ENCODE measurements at regions not wholly inside any gene's neighbourhood (a gene's known extent, or its start where the extent isn't known, plus 50 kb on each side); places are given as distances from the start of the nearest gene placed in this dataset.
"Not testable (repeated sequence)": the region's sequence is repeated elsewhere in the genome, so short reads cannot be mapped to it uniquely, and the experiment has no call there.

DNA sequence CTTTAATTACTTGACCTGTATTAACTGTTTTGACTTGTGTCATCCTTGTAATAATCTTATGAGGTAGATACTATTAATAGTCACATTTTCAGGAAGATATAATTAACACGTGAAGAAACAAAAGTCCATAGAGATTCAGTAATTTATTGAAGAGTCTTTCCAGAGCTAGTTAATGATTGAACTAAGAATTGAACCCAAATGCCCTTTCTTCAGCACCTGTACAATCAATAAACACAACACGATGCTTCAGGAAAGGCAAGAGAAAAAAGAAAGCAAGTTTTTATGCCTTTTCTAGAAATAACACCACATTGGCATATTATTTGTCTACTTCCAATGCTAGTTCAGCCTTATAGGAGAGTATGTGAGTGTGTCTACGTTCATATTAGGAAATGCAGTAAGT is 399.6 kb downstream of the NAF1 start:
- DNase-seq (ENCODE audit: low spot score) = no peak
- no peak overlapping the region for H3K27ac Mint-ChIP-seq (ENCODE audit: unreplicated experiment)
- H3K9me3 Mint-ChIP-seq (ENCODE audit: unreplicated experiment) = no peaks in the 10 kb centered on the region
- H3K36me3 Mint-ChIP-seq (ENCODE audit: low read depth, unreplicated experiment) = no peaks in the 10 kb centered on the region
- no peak overlapping the region for H3K4me3 Mint-ChIP-seq (ENCODE audit: unreplicated experiment)
- H3K27me3 Mint-ChIP-seq (ENCODE audit: unreplicated experiment) = no peaks in the 10 kb centered on the region
- H3K4me1 Mint-ChIP-seq (ENCODE audit: unreplicated experiment) = no peaks in the 10 kb centered on the region
- TF ChIP-seq, protein P1, sequence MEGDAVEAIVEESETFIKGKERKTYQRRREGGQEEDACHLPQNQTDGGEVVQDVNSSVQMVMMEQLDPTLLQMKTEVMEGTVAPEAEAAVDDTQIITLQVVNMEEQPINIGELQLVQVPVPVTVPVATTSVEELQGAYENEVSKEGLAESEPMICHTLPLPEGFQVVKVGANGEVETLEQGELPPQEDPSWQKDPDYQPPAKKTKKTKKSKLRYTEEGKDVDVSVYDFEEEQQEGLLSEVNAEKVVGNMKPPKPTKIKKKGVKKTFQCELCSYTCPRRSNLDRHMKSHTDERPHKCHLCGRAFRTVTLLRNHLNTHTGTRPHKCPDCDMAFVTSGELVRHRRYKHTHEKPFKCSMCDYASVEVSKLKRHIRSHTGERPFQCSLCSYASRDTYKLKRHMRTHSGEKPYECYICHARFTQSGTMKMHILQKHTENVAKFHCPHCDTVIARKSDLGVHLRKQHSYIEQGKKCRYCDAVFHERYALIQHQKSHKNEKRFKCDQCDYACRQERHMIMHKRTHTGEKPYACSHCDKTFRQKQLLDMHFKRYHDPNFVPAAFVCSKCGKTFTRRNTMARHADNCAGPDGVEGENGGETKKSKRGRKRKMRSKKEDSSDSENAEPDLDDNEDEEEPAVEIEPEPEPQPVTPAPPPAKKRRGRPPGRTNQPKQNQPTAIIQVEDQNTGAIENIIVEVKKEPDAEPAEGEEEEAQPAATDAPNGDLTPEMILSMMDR (IDR thresholded peaks at IDR 0.05; ENCODE audit: unreplicated experiment) = no peak

DNA sequence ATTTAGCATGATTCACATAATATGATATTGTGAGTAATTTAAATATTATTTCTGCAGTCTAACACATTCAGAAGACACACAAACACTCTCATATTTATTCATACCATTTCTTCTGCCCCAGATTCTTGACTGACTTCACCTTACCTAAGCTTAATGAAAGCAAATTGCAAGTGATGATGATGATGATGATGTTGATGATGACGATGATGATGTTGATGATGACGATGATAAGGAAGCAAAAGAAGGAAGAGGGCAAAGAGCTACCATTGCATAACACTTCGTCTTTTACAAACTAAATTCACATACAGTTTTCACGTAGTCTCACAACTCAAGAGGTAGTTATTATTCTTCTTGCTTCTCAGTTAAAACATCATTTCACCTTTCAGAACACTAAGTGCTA is 404.7 kb downstream of the NAF1 start:
- no peaks in the 10 kb centered on the region for H3K27me3 Mint-ChIP-seq (ENCODE audit: unreplicated experiment)
- H3K4me1 Mint-ChIP-seq (ENCODE audit: unreplicated experiment) = peaks cover 3% of the 10 kb centered on the region
- no peak for DNase-seq (ENCODE audit: low spot score)
- no peak overlapping the region for H3K27ac Mint-ChIP-seq (ENCODE audit: unreplicated experiment)
- H3K4me3 Mint-ChIP-seq (ENCODE audit: unreplicated experiment) = no peak overlapping the region
- no peaks in the 10 kb centered on the region for H3K9me3 Mint-ChIP-seq (ENCODE audit: unreplicated experiment)
- TF ChIP-seq, protein P1 (IDR thresholded peaks at IDR 0.05; ENCODE audit: unreplicated experiment) = no peak
- H3K36me3 Mint-ChIP-seq (ENCODE audit: low read depth, unreplicated experiment) = no peaks in the 10 kb centered on the region

DNA sequence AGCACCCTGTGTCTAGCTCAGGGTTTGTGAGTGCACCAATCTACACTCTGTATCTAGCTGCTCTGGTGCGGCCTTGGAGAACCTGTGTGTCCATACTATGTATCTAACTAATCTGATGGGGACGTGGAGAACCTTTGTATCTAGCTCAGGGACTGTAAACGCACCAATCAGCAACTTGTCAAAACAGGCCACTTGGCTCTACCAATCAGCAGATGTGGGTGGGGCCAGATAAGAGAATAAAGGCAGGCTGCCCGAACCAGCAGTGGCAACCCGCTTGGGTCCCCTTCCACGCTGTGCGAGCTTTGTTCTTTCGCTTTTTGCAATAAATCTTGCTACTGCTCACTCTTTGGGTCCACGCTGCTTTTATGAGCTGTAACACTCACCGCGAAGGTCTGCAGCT is 426.5 kb downstream of the NAF1 start:
- H3K9me3 Mint-ChIP-seq (ENCODE audit: unreplicated experiment); H3K36me3 Mint-ChIP-seq (ENCODE audit: low read depth, unreplicated experiment); H3K27ac Mint-ChIP-seq (ENCODE audit: unreplicated experiment); H3K27me3 Mint-ChIP-seq (ENCODE audit: unreplicated experiment); DNase-seq (ENCODE audit: low spot score); H3K4me3 Mint-ChIP-seq (ENCODE audit: unreplicated experiment); H3K4me1 Mint-ChIP-seq (ENCODE audit: unreplicated experiment): not testable (repeated sequence)

DNA sequence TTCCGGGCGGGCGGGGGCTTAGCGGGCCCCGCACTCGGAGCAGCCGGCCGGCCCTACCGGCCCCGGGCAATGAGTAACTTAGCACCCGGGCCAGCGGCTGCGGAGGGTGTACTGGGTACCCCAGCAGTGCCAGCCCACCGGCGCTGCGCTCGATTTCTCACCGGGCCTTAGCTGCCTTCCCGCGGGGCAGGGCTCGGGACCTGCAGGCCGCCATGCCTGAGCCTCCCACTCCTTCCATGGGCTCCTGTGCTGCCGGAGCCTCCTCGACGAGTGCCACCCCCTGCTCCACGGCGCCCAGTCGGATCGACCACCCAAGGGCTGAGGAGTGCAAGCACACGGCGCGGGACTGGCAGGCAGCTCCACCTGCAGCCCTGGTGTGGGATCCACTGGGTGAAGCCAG is 427.1 kb downstream of the NAF1 start:
- not testable (repeated sequence) for H3K9me3 Mint-ChIP-seq (ENCODE audit: unreplicated experiment); H3K4me3 Mint-ChIP-seq (ENCODE audit: unreplicated experiment); H3K36me3 Mint-ChIP-seq (ENCODE audit: low read depth, unreplicated experiment); H3K27me3 Mint-ChIP-seq (ENCODE audit: unreplicated experiment); DNase-seq (ENCODE audit: low spot score); H3K4me1 Mint-ChIP-seq (ENCODE audit: unreplicated experiment); H3K27ac Mint-ChIP-seq (ENCODE audit: unreplicated experiment)

DNA sequence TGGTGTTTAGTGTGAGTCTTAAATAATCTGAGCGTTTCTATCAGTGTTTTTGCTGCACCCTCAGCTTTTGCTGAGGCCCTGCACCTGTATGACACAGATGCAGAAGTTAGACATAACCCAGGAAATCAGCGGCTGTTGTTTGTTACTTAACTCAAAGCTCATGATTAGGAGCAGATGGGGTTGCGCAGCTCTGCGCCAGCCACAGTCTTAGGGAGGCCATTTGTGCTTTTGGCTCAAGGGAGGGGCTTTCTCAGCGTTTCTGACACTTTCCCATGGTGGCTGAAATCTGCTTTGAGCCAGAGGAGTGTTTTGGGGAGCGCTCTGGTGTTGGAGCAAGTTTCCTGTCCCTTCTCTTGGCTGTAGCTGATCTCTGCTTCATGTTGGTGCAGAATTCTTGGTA is 433.8 kb downstream of the NAF1 start:
- H3K9me3 Mint-ChIP-seq (ENCODE audit: unreplicated experiment) = no peaks in the 10 kb centered on the region
- H3K27ac Mint-ChIP-seq (ENCODE audit: unreplicated experiment) = no peak overlapping the region
- TF ChIP-seq, protein P1 (IDR thresholded peaks at IDR 0.05; ENCODE audit: unreplicated experiment) = no peak
- no peak overlapping the region for H3K4me3 Mint-ChIP-seq (ENCODE audit: unreplicated experiment)
- H3K4me1 Mint-ChIP-seq (ENCODE audit: unreplicated experiment) = no peaks in the 10 kb centered on the region
- DNase-seq (ENCODE audit: low spot score) = no peak
- no peaks in the 10 kb centered on the region for H3K36me3 Mint-ChIP-seq (ENCODE audit: low read depth, unreplicated experiment)
- H3K27me3 Mint-ChIP-seq (ENCODE audit: unreplicated experiment) = no peaks in the 10 kb centered on the region

DNA sequence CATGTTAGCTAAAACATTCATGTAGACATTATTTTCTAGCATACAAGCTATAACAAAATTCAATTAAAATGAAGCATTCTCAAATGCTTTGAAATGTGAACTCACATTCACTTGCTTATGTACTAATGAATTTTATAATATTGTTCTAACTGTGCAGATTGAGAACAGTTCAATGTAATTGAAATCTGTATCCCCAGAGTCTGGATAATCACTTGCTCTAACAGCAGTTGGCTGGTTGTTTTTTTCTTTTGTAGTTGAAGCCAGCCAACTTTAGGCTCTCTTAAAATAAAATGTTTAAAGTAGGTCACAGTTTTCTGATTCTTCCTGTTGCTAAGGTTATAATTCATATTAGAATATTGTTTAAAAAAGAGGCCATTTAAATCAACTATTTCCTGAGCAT is 438.9 kb downstream of the NAF1 start:
- Mint-ChIP-seq H3K4me3 (ENCODE audit: unreplicated experiment) (no peak overlapping the region), H3K27ac (ENCODE audit: unreplicated experiment) (no peak overlapping the region), H3K27me3 (ENCODE audit: unreplicated experiment) (no peaks in the 10 kb centered on the region), H3K9me3 (ENCODE audit: unreplicated experiment) (no peaks in the 10 kb centered on the region), H3K4me1 (ENCODE audit: unreplicated experiment) (no peaks in the 10 kb centered on the region), H3K36me3 (ENCODE audit: low read depth, unreplicated experiment) (no peaks in the 10 kb centered on the region)
- DNase-seq (ENCODE audit: low spot score) = no peak
- TF ChIP-seq, protein P1 (IDR thresholded peaks at IDR 0.05; ENCODE audit: unreplicated experiment) = no peak

Data from endothelial cell (in vitro differentiated cells).